ENCODE measurements at regions not wholly inside any gene's neighbourhood (a gene's known extent, or its start where the extent isn't known, plus 50 kb on each side); places are given as distances from the start of the nearest gene placed in this dataset.

GRCh38 chr12:83796531-83796930, 1109.8 kb downstream of the TMTC2 start:
- TF ChIP-seq CTCF (IDR thresholded peaks at IDR 0.05) = no peak
- TF ChIP-seq EP300 (IDR thresholded peaks at IDR 0.05) = no peak

Data from sigmoid colon (tissue), 4 donors.